Ascending aorta (tissue), 2 donors: ENCODE measurements at regions not wholly inside any gene's neighbourhood (a gene's known extent, or its start where the extent isn't known, plus 50 kb on each side); places are given as distances from the start of the nearest gene placed in this dataset.

Source experiments
- DNase-seq, 2 donors: peaks; one replicate each; pipeline ENCODE4 v3.0.0-alpha.2; 2019; ENCODE audit warnings: low spot score in 2 of 2
- H3K27ac ChIP-seq, 2 donors: fragments of 200-600 bp; sonication (generic); one replicate each; pipeline ENCODE4 v1.5.1; 2016 to 2017; ENCODE audit warnings: mild to moderate bottlenecking in 1 of 2
- H3K27me3 ChIP-seq: fragments of 200-600 bp; sonication (generic); one replicate; pipeline ENCODE4 v1.5.1; 2017
- H3K36me3 ChIP-seq, 2 donors: fragments of 200-600 bp; sonication (generic); one replicate each; pipeline ENCODE4 v1.5.1; 2016
- H3K4me1 ChIP-seq, 2 donors: fragments of 200-600 bp; sonication (generic); one replicate each; pipeline ENCODE4 v1.5.1; 2016 to 2017; ENCODE audit warnings: mild to moderate bottlenecking in 1 of 2
- H3K4me3 ChIP-seq, 2 donors: fragments of 200-600 bp; sonication (generic); one replicate each; pipeline ENCODE4 v1.5.1; 2016 to 2017; ENCODE audit warnings: mild to moderate bottlenecking in 1 of 2
- H3K9me3 ChIP-seq, 2 donors: fragments of 200-600 bp; sonication (generic); one replicate each; pipeline ENCODE4 v1.5.1; 2016
- CTCF ChIP-seq, 3 experiments: fragments of 200-600 bp in 2 of 3; fragments of 450-650 bp in 1 of 3; sonication (generic) in 2 of 3; IDR thresholded peaks; one replicate each; pipeline ENCODE4 v1.5.1; 2016 to 2019; ENCODE audit warnings: antibody characterized with exemption in 3 of 3, mild to moderate bottlenecking in 1 of 3, moderate library complexity in 1 of 3
- intact Hi-C: fragments of 100-400 bp; cut with DNase I; formaldehyde crosslinking; loops from one replicate; pipeline ENCODE4 v1.15.1; 2023

- no peak for DNase-seq
- no peaks in the 10 kb centered on the region for H3K36me3 ChIP-seq
- H3K9me3 ChIP-seq, result no peaks in the 10 kb centered on the region
- no peak for TF ChIP-seq CTCF (IDR thresholded peaks at IDR 0.05)
- H3K27ac ChIP-seq, result no peak overlapping the region
- H3K4me3 ChIP-seq, result no peak overlapping the region
- H3K4me1 ChIP-seq, result no peaks in the 10 kb centered on the region
- no peaks in the 10 kb centered on the region for H3K27me3 ChIP-seq
- intact Hi-C loops, result no loop called here
These were observed 183.8 kb upstream of the EYA4 start for GRCh38 chr6:133057352-133057751.

GRCh38 chr6:133062077-133062476 is 179.1 kb upstream of the EYA4 start:
- Histone ChIP-seq H3K9me3 (no peaks in the 10 kb centered on the region), H3K36me3 (no peaks in the 10 kb centered on the region), H3K4me3 (no peak overlapping the region), H3K27ac (no peak overlapping the region), H3K4me1 (no peaks in the 10 kb centered on the region), H3K27me3 (no peaks in the 10 kb centered on the region)
- DNase-seq, result no peak
- intact Hi-C loops, result no loop called here
- no peak for TF ChIP-seq CTCF (IDR thresholded peaks at IDR 0.05)

GRCh38 chr6:133062696-133063306 is 178.4 kb upstream of the EYA4 start:
- Histone ChIP-seq H3K27me3 (no peaks in the 10 kb centered on the region), H3K4me3 (no peak overlapping the region), H3K9me3 (no peaks in the 10 kb centered on the region), H3K4me1 (no peaks in the 10 kb centered on the region), H3K36me3 (no peaks in the 10 kb centered on the region), H3K27ac (no peak overlapping the region)
- intact Hi-C loops, result no loop called here
- TF ChIP-seq CTCF (IDR thresholded peaks at IDR 0.05), result no peak
- DNase-seq, result no peak

GRCh38 chr6:133067960-133068359 is 173.2 kb upstream of the EYA4 start:
- H3K4me1 ChIP-seq, result no peaks in the 10 kb centered on the region
- no peaks in the 10 kb centered on the region for H3K27me3 ChIP-seq
- TF ChIP-seq CTCF (IDR thresholded peaks at IDR 0.05), result no peak
- H3K36me3 ChIP-seq, result no peaks in the 10 kb centered on the region
- no peak overlapping the region for H3K4me3 ChIP-seq
- intact Hi-C loops, result no loop called here
- no peak for DNase-seq
- H3K27ac ChIP-seq, result no peak overlapping the region
- H3K9me3 ChIP-seq, result no peaks in the 10 kb centered on the region

- no peak for TF ChIP-seq CTCF (IDR thresholded peaks at IDR 0.05)
- no peaks in the 10 kb centered on the region for H3K9me3 ChIP-seq
- H3K4me3 ChIP-seq, result no peak overlapping the region
- no peaks in the 10 kb centered on the region for H3K4me1 ChIP-seq
- H3K27me3 ChIP-seq, result no peaks in the 10 kb centered on the region
- intact Hi-C loops, result no loop called here
- H3K36me3 ChIP-seq, result no peaks in the 10 kb centered on the region
- H3K27ac ChIP-seq, result no peak overlapping the region
- no peak for DNase-seq
These were observed 170.6 kb upstream of the EYA4 start for GRCh38 chr6:133070410-133071043.
